CD4-positive, alpha-beta T cell treated with Interleukin-6 at 100 ng/mL for 8 hours (primary cell): ENCODE measurements at regions not wholly inside any gene's neighbourhood (a gene's known extent, or its start where the extent isn't known, plus 50 kb on each side); places are given as distances from the start of the nearest gene placed in this dataset.
"Not testable (repeated sequence)": the region's sequence is repeated elsewhere in the genome, so short reads cannot be mapped to it uniquely, and the experiment has no call there.

Experiments
- DNase-seq: peaks from one replicate; pipeline ENCODE4 v3.0.0-alpha.2; 2020; ENCODE audit warnings: mixed read lengths, low spot score

GRCh38 chr19:28632371-28633080 is 580.4 kb downstream of the UQCRFS1 start:
- no peak for DNase-seq

- DNase-seq: no peak
Observed at GRCh38 chr19:28631961-28632360, 581.0 kb downstream of the UQCRFS1 start.

GRCh38 chr19:28627669-28628068 is 585.3 kb downstream of the UQCRFS1 start:
- no peak for DNase-seq

- DNase-seq: not testable (repeated sequence)
Observed at GRCh38 chr19:28626407-28626806, 586.5 kb downstream of the UQCRFS1 start.

GRCh38 chr19:28619816-28620429 is 593.0 kb downstream of the UQCRFS1 start:
- DNase-seq: no peak

- DNase-seq: no peak
Observed at GRCh38 chr19:28618504-28618903, 594.4 kb downstream of the UQCRFS1 start.

GRCh38 chr19:28615966-28616365 is 597.0 kb downstream of the UQCRFS1 start:
- no peak for DNase-seq

GRCh38 chr19:28615546-28615916 is 597.4 kb downstream of the UQCRFS1 start:
- DNase-seq: no peak

- DNase-seq: no peak
Observed at GRCh38 chr19:28614634-28615545, 598.1 kb downstream of the UQCRFS1 start.

- no peak for DNase-seq
Observed at GRCh38 chr19:28612275-28612769, 600.6 kb downstream of the UQCRFS1 start.

- DNase-seq: not testable (repeated sequence)
Observed at GRCh38 chr19:28611227-28611914, 601.6 kb downstream of the UQCRFS1 start.

GRCh38 chr19:28610731-28611130 is 602.2 kb downstream of the UQCRFS1 start:
- no peak for DNase-seq

- DNase-seq: no peak
Observed at GRCh38 chr19:28609944-28610343, 603.0 kb downstream of the UQCRFS1 start.

- DNase-seq: no peak
Observed at GRCh38 chr19:28609091-28609755, 603.7 kb downstream of the UQCRFS1 start.

GRCh38 chr19:28608292-28608691 is 604.7 kb downstream of the UQCRFS1 start:
- no peak for DNase-seq

GRCh38 chr19:28607066-28607583 is 605.8 kb downstream of the UQCRFS1 start:
- no peak for DNase-seq

- no peak for DNase-seq
Observed at GRCh38 chr19:28606269-28607032, 606.5 kb downstream of the UQCRFS1 start.

GRCh38 chr19:28605501-28606268 is 607.3 kb downstream of the UQCRFS1 start:
- DNase-seq: no peak

- DNase-seq: no peak
Observed at GRCh38 chr19:28603453-28603852, 609.5 kb downstream of the UQCRFS1 start.
